Peyer's patch (tissue), 4 donors: ENCODE measurements at regions not wholly inside any gene's neighbourhood (a gene's known extent, or its start where the extent isn't known, plus 50 kb on each side); places are given as distances from the start of the nearest gene placed in this dataset.

Source experiments
- POLR2A ChIP-seq, 2 donors: fragments of 450-650 bp; IDR thresholded peaks; one replicate each; pipeline ENCODE4 v1.5.1; 2017; ENCODE audit warnings: antibody characterized with exemption in 2 of 2, mild to moderate bottlenecking in 2 of 2, moderate library complexity in 2 of 2
- TF ChIP-seq, protein P1 (sequence below), 6 experiments: fragments of 450-650 bp in 4 of 6; fragments of 200-600 bp in 2 of 6; sonication (generic) in 1 of 6; IDR thresholded peaks; one replicate each; pipeline ENCODE4 v1.5.1; 2017 to 2019; ENCODE audit warnings: antibody characterized with exemption in 6 of 6, mild to moderate bottlenecking in 3 of 6, moderate library complexity in 1 of 6

DNA sequence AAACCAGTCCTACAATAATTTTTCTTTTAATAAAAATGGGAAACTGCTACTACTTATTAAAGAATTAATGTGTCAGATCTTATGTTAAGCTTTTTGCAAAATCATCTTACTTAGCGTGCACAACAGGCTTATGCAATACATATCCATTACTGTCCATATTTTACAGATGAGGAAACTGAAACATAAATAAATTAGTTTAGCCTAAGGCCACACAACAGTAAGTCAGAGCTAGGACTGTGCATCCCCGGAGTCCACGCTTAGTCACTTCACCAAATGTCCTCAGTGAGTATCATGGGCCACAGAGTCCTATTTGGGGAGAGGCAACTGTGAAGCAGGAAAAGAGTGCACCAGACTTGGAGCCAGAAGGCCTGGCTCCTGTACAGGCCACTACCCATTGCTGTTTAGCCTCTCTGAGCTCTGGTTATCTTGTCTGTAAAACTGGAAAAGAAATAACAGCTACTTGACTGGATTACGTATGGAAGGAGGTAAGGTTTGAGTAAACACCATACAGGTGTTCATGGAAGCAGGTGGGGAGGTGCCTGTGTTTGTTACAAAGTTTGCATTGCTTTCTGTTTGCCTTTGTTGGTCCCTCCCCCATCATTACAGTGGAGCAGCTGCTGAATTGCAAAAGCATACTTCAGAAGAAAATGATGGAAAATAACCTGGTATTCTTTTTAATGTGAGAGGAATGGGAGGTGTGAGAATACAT, 192.8 kb downstream of the FCRL5 start:
- TF ChIP-seq, protein P1, sequence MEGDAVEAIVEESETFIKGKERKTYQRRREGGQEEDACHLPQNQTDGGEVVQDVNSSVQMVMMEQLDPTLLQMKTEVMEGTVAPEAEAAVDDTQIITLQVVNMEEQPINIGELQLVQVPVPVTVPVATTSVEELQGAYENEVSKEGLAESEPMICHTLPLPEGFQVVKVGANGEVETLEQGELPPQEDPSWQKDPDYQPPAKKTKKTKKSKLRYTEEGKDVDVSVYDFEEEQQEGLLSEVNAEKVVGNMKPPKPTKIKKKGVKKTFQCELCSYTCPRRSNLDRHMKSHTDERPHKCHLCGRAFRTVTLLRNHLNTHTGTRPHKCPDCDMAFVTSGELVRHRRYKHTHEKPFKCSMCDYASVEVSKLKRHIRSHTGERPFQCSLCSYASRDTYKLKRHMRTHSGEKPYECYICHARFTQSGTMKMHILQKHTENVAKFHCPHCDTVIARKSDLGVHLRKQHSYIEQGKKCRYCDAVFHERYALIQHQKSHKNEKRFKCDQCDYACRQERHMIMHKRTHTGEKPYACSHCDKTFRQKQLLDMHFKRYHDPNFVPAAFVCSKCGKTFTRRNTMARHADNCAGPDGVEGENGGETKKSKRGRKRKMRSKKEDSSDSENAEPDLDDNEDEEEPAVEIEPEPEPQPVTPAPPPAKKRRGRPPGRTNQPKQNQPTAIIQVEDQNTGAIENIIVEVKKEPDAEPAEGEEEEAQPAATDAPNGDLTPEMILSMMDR (IDR thresholded peaks at IDR 0.05) = no peak
- TF ChIP-seq POLR2A (IDR thresholded peaks at IDR 0.05) = no peak
